ENCODE measurements at regions not wholly inside any gene's neighbourhood (a gene's known extent, or its start where the extent isn't known, plus 50 kb on each side); places are given as distances from the start of the nearest gene placed in this dataset.

GRCh38 chr18:28952339-28952738, 775.4 kb upstream of the CDH2 start:
- Histone ChIP-seq H3K36me3 (ENCODE audit: control insufficient read depth, insufficient read depth, low read length) (no peaks in the 10 kb centered on the region), H3K27ac (ENCODE audit: insufficient read depth, low read depth, low read length, poor library complexity, severe bottlenecking) (no peak overlapping the region), H3K9me3 (ENCODE audit: control insufficient read depth, low read length) (no peaks in the 10 kb centered on the region), H3K4me3 (ENCODE audit: insufficient read depth, low read depth, low read length) (no peak overlapping the region), H3K4me1 (ENCODE audit: control insufficient read depth, insufficient read depth, low read length) (no peaks in the 10 kb centered on the region), H3K27me3 (ENCODE audit: control insufficient read depth, insufficient read depth, low read length, poor library complexity, severe bottlenecking) (no peaks in the 10 kb centered on the region)

GRCh38 chr18:28947900-28948299, 771.0 kb upstream of the CDH2 start:
- no peak overlapping the region for H3K27ac ChIP-seq (ENCODE audit: insufficient read depth, low read depth, low read length, poor library complexity, severe bottlenecking)
- H3K27me3 ChIP-seq (ENCODE audit: control insufficient read depth, insufficient read depth, low read length, poor library complexity, severe bottlenecking) = no peaks in the 10 kb centered on the region
- no peaks in the 10 kb centered on the region for H3K4me1 ChIP-seq (ENCODE audit: control insufficient read depth, insufficient read depth, low read length)
- WGBS, 2 experiments = 100% methylated on average over 1 of the region's 1 CpG; no CpG with 5 or more reads in 1 of the 2 experiments
- no peaks in the 10 kb centered on the region for H3K36me3 ChIP-seq (ENCODE audit: control insufficient read depth, insufficient read depth, low read length)
- H3K9me3 ChIP-seq (ENCODE audit: control insufficient read depth, low read length) = no peaks in the 10 kb centered on the region
- H3K4me3 ChIP-seq (ENCODE audit: insufficient read depth, low read depth, low read length) = no peak overlapping the region

- no peaks in the 10 kb centered on the region for H3K36me3 ChIP-seq (ENCODE audit: control insufficient read depth, insufficient read depth, low read length)
- H3K27me3 ChIP-seq (ENCODE audit: control insufficient read depth, insufficient read depth, low read length, poor library complexity, severe bottlenecking) = no peaks in the 10 kb centered on the region
- H3K4me1 ChIP-seq (ENCODE audit: control insufficient read depth, insufficient read depth, low read length) = no peaks in the 10 kb centered on the region
- no peak overlapping the region for H3K4me3 ChIP-seq (ENCODE audit: insufficient read depth, low read depth, low read length)
- no peaks in the 10 kb centered on the region for H3K9me3 ChIP-seq (ENCODE audit: control insufficient read depth, low read length)
- WGBS, 2 experiments = 89% methylated on average over 1 of the region's 1 CpG; no CpG with 5 or more reads in 1 of the 2 experiments
- H3K27ac ChIP-seq (ENCODE audit: insufficient read depth, low read depth, low read length, poor library complexity, severe bottlenecking) = no peak overlapping the region
Observed at GRCh38 chr18:28946471-28946870, 769.5 kb upstream of the CDH2 start.

- Histone ChIP-seq H3K4me1 (ENCODE audit: control insufficient read depth, insufficient read depth, low read length) (no peaks in the 10 kb centered on the region), H3K4me3 (ENCODE audit: insufficient read depth, low read depth, low read length) (no peak overlapping the region), H3K9me3 (ENCODE audit: control insufficient read depth, low read length) (no peaks in the 10 kb centered on the region), H3K36me3 (ENCODE audit: control insufficient read depth, insufficient read depth, low read length) (no peaks in the 10 kb centered on the region), H3K27me3 (ENCODE audit: control insufficient read depth, insufficient read depth, low read length, poor library complexity, severe bottlenecking) (no peaks in the 10 kb centered on the region), H3K27ac (ENCODE audit: insufficient read depth, low read depth, low read length, poor library complexity, severe bottlenecking) (no peak overlapping the region)
- WGBS, 2 experiments = 84 to 100% methylated on average over 1 to 2 of the region's 2 CpGs
Observed at GRCh38 chr18:28922936-28923335, 746.0 kb upstream of the CDH2 start.

- H3K36me3 ChIP-seq (ENCODE audit: control insufficient read depth, insufficient read depth, low read length) = no peaks in the 10 kb centered on the region
- no peaks in the 10 kb centered on the region for H3K27me3 ChIP-seq (ENCODE audit: control insufficient read depth, insufficient read depth, low read length, poor library complexity, severe bottlenecking)
- H3K9me3 ChIP-seq (ENCODE audit: control insufficient read depth, low read length) = no peaks in the 10 kb centered on the region
- H3K4me3 ChIP-seq (ENCODE audit: insufficient read depth, low read depth, low read length) = no peak overlapping the region
- no peak overlapping the region for H3K27ac ChIP-seq (ENCODE audit: insufficient read depth, low read depth, low read length, poor library complexity, severe bottlenecking)
- H3K4me1 ChIP-seq (ENCODE audit: control insufficient read depth, insufficient read depth, low read length) = no peaks in the 10 kb centered on the region
Observed at GRCh38 chr18:28916456-28916855, 739.5 kb upstream of the CDH2 start.

- Histone ChIP-seq H3K4me1 (ENCODE audit: control insufficient read depth, insufficient read depth, low read length) (no peaks in the 10 kb centered on the region), H3K4me3 (ENCODE audit: insufficient read depth, low read depth, low read length) (no peak overlapping the region), H3K36me3 (ENCODE audit: control insufficient read depth, insufficient read depth, low read length) (no peaks in the 10 kb centered on the region), H3K27ac (ENCODE audit: insufficient read depth, low read depth, low read length, poor library complexity, severe bottlenecking) (no peak overlapping the region), H3K27me3 (ENCODE audit: control insufficient read depth, insufficient read depth, low read length, poor library complexity, severe bottlenecking) (no peaks in the 10 kb centered on the region), H3K9me3 (ENCODE audit: control insufficient read depth, low read length) (no peaks in the 10 kb centered on the region)
- 86 to 100% methylated on average over 1 of the region's 1 CpG for WGBS, 2 experiments
Observed at GRCh38 chr18:28905509-28905908, 728.6 kb upstream of the CDH2 start.

- Histone ChIP-seq H3K4me3 (ENCODE audit: insufficient read depth, low read depth, low read length) (no peak overlapping the region), H3K36me3 (ENCODE audit: control insufficient read depth, insufficient read depth, low read length) (no peaks in the 10 kb centered on the region), H3K27me3 (ENCODE audit: control insufficient read depth, insufficient read depth, low read length, poor library complexity, severe bottlenecking) (no peaks in the 10 kb centered on the region), H3K27ac (ENCODE audit: insufficient read depth, low read depth, low read length, poor library complexity, severe bottlenecking) (no peak overlapping the region), H3K9me3 (ENCODE audit: control insufficient read depth, low read length) (no peaks in the 10 kb centered on the region), H3K4me1 (ENCODE audit: control insufficient read depth, insufficient read depth, low read length) (no peaks in the 10 kb centered on the region)
- 88 to 92% methylated on average over 1 of the region's 1 CpG for WGBS, 2 experiments
Observed at GRCh38 chr18:28904789-28905364, 727.9 kb upstream of the CDH2 start.

- Histone ChIP-seq H3K4me1 (ENCODE audit: control insufficient read depth, insufficient read depth, low read length) (no peaks in the 10 kb centered on the region), H3K4me3 (ENCODE audit: insufficient read depth, low read depth, low read length) (no peak overlapping the region), H3K9me3 (ENCODE audit: control insufficient read depth, low read length) (no peaks in the 10 kb centered on the region), H3K27me3 (ENCODE audit: control insufficient read depth, insufficient read depth, low read length, poor library complexity, severe bottlenecking) (no peaks in the 10 kb centered on the region), H3K27ac (ENCODE audit: insufficient read depth, low read depth, low read length, poor library complexity, severe bottlenecking) (no peak overlapping the region), H3K36me3 (ENCODE audit: control insufficient read depth, insufficient read depth, low read length) (no peaks in the 10 kb centered on the region)
- 88 to 93% methylated on average over 1 of the region's 1 CpG for WGBS, 2 experiments
Observed at GRCh38 chr18:28903306-28903705, 726.4 kb upstream of the CDH2 start.

- no peak overlapping the region for H3K4me3 ChIP-seq (ENCODE audit: insufficient read depth, low read depth, low read length)
- no peaks in the 10 kb centered on the region for H3K9me3 ChIP-seq (ENCODE audit: control insufficient read depth, low read length)
- H3K4me1 ChIP-seq (ENCODE audit: control insufficient read depth, insufficient read depth, low read length) = no peaks in the 10 kb centered on the region
- H3K36me3 ChIP-seq (ENCODE audit: control insufficient read depth, insufficient read depth, low read length) = no peaks in the 10 kb centered on the region
- 92% methylated on average over 3 of the region's 3 CpGs for WGBS, 2 experiments
- H3K27ac ChIP-seq (ENCODE audit: insufficient read depth, low read depth, low read length, poor library complexity, severe bottlenecking) = no peak overlapping the region
- no peaks in the 10 kb centered on the region for H3K27me3 ChIP-seq (ENCODE audit: control insufficient read depth, insufficient read depth, low read length, poor library complexity, severe bottlenecking)
Observed at GRCh38 chr18:28890791-28891190, 713.9 kb upstream of the CDH2 start.

- Histone ChIP-seq H3K4me3 (ENCODE audit: insufficient read depth, low read depth, low read length) (no peak overlapping the region), H3K27me3 (ENCODE audit: control insufficient read depth, insufficient read depth, low read length, poor library complexity, severe bottlenecking) (no peaks in the 10 kb centered on the region), H3K9me3 (ENCODE audit: control insufficient read depth, low read length) (no peaks in the 10 kb centered on the region), H3K36me3 (ENCODE audit: control insufficient read depth, insufficient read depth, low read length) (no peaks in the 10 kb centered on the region), H3K27ac (ENCODE audit: insufficient read depth, low read depth, low read length, poor library complexity, severe bottlenecking) (no peak overlapping the region), H3K4me1 (ENCODE audit: control insufficient read depth, insufficient read depth, low read length) (no peaks in the 10 kb centered on the region)
- 83% methylated on average over 1 of the region's 1 CpG; no CpG with 5 or more reads in 1 of the 2 experiments for WGBS, 2 experiments
Observed at GRCh38 chr18:28884304-28884703, 707.4 kb upstream of the CDH2 start.

GRCh38 chr18:28880856-28881255, 703.9 kb upstream of the CDH2 start:
- Histone ChIP-seq H3K4me1 (ENCODE audit: control insufficient read depth, insufficient read depth, low read length) (no peaks in the 10 kb centered on the region), H3K36me3 (ENCODE audit: control insufficient read depth, insufficient read depth, low read length) (no peaks in the 10 kb centered on the region), H3K27me3 (ENCODE audit: control insufficient read depth, insufficient read depth, low read length, poor library complexity, severe bottlenecking) (no peaks in the 10 kb centered on the region), H3K27ac (ENCODE audit: insufficient read depth, low read depth, low read length, poor library complexity, severe bottlenecking) (no peak overlapping the region), H3K4me3 (ENCODE audit: insufficient read depth, low read depth, low read length) (no peak overlapping the region), H3K9me3 (ENCODE audit: control insufficient read depth, low read length) (no peaks in the 10 kb centered on the region)
- WGBS, 2 experiments = 84 to 92% methylated on average over 4 of the region's 4 CpGs
